Effector CD4-positive, alpha-beta T cell (primary cell): ENCODE measurements at regions not wholly inside any gene's neighbourhood (a gene's known extent, or its start where the extent isn't known, plus 50 kb on each side); places are given as distances from the start of the nearest gene placed in this dataset.

Experiments
- DNase-seq: peaks from one replicate; pipeline ENCODE4 v3.0.0-alpha.2; 2020

DNA sequence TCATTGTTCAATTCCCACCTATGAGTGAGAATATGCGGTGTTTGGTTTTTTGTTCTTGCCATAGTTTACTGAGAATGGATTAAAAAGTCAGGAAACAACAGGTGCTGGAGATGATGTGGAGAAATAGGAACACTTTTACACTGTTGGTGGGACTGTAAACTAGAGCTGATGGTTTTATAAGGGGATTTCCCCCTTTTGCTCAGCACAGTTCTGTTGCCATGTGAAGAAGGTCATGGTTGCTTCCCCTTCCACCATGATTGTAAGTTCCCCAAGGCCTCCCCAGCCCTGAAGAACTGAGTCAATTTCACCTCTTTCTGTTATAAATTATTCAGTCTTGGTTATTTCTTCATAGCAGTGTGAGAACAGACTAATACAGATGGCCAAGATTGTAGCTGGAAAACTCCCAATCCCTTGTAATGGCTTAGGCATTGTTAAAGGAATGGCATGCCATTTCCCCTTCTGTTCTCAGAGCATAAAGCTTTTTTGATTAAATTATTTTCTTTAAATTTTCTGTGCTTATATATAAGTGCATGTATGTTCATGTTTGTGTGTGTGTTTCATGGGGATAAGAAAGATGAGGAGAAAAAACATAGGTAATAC, 144.8 kb downstream of the BACH1 start:
- no peak for DNase-seq

DNA sequence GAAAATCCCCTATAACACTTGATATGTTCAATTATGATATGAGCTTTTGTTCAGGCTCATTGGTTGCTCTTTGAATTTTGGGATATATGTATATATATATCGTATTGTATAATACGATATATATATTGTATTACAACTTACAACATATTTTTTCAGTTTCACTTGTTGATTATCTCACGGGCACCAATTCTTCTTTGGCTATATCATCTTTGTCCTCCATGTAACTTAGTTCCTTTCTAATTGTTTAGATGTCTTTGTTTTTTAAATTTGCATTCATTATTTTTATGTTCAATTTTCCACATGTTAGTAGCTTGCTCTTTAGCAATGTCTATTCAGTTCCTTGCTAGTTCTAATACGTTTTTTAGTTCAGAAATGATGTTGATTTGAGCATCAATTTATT, 150.0 kb downstream of the BACH1 start:
- DNase-seq, result no peak

- peak; percentile 5 for DNase-seq
Observed at GRCh38 chr21:29449306-29449950, 150.7 kb downstream of the BACH1 start.

DNA sequence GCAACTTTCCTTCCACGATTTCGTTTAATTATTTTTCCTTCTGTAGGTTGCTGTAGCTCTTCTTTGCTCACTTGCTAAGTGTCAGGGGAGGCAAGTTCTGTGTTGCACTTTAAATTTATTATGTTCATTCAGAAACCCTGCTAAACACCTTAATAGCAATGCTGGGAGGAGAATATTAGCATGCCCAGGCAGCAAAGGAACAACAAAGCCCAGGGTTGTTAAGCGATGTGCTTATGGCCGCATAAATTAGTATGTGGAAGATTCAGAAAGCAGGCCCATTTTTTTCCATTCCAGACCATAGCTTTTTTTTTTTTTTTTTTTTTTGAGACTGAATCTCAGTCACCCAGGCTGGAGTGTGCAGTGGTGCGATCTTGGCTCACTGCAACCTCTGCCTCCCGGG, 151.3 kb downstream of the BACH1 start:
- no peak for DNase-seq

- DNase-seq, result no peak
Observed at GRCh38 chr21:29453511-29453910, 154.8 kb downstream of the BACH1 start.

DNA sequence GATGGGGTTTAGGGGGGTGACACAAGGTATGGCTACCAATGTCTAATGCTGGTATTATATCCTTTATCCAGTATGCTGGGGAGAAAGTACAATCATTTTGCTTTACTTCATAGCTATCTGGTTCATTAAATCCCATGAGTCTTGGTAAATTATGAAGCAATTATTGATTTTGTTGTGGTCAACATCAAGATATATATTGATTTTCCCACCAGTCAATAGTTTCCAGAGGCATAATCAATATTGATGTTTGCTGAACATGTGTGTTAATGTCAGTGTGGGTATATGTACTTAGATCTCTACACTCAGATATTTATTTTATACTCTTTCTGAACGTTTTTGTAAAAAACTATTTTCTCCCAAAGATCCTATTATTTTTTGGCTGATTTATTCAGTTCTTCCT, 155.5 kb downstream of the BACH1 start:
- DNase-seq, result no peak

- DNase-seq, result no peak
Observed at GRCh38 chr21:29462479-29462878, 163.8 kb downstream of the BACH1 start.

DNA sequence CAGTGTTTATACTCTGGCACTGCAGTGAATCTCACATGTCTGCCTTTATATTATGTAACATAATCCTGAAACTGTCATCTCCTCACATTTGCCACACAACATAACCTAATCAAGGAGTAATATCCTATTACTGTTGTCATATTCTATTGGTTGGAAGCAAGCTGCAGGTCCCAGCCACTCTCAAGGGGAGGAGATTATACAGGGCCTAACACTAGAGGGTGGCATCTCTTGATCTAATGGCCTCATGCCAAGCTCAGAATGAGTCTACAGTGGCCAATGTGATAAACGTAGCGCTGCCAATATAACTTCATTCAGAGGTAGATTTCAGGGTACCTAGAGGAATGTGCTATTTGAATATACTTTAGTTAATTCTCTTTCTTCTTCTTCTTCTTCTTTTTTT, 166.8 kb downstream of the BACH1 start:
- no peak for DNase-seq

DNA sequence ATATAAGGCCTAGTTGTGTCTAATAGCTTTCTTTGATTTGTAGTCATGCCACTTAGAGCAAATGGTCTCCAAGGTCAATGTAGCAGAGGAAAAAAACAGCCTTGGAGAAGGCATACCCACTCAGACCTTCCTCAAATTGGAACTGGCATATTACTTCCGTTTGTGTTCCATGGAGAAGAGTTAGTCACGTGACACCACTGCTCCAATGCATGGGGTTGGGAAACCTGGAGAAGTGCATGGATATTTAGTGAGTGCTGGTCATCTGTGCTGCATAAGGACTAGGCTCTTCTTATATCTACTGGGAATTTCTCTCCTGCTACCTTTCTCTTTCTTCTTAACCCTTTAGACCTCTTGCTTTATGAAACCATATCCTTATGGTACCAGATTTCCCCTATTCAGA, 167.8 kb downstream of the BACH1 start:
- no peak for DNase-seq

DNA sequence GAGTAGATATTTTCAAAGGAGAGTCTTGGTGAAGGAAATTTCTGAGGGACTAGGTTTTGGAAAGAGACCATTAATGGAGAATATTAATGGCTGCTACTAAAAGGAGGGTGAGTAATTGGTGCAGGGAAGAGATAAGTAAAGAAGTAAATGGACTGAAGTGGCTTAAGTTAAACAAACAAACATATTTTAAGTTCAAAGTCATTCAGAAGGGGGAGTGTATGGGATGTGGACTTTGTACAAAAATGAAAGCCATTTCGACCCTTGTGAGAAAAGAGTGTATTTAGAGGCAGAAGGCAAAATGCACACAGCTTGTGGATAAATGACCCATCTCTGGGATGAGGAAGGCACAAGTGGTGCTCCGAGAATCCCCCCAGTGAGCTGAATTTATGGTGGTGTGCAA, 171.7 kb downstream of the BACH1 start:
- no peak for DNase-seq

DNA sequence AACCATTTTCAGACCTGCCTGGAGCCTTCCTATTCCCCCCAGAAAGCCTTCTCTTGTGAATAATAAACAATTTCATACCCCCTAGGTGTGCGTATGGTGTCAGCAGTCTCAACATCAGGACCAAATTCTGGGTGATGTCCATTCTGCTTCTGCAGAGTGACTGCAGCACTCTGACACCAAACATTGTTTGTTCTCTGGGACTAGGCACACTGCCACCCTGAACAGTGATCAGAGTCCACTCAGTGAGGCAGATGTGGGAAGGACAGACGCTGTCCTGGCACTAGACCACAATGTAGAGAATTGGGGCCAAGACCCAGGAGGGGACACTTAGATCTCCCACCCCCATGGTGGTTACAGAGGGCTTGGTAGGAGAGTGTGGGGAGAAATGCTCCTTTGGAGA, 175.1 kb downstream of the BACH1 start:
- no peak for DNase-seq

DNA sequence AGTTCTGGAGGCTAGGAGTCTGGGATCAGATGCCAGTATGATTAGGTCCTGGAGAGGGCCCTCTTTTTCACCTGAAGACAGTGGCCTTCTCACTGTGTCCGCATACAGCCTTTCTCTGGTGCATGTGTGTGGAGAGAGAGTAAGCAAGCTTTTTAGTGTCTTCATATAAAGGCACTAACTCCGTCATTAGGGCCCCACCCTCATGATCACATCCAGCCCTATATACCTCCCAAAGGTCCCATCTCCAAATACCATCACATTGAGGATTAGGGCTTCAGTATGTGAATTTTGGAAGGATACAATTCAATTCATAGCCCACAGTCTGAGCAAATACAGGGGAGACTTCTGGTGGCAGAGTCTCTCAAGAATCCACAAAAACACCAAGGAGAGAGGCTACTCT, 176.6 kb downstream of the BACH1 start:
- DNase-seq, result no peak

DNA sequence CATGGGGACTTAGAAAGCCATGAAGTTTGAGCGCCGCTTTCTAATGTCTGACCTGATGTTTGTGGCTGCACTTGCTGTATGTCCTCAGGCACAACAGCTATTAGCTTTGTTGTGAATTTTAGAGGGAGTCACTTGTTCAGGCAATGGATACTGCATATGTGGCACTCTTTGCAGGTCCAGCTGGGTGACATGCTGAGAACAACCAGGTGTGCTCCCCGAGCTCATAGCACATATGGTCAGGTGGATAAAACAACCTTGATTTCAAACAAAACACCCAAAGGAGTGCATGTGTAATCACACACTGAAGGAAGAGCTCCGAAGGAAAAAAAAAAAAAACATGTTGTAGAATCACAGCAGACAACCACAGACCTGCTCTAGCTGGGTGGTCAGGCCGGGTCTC, 178.6 kb downstream of the BACH1 start:
- no peak for DNase-seq

GRCh38 chr21:29477941-29478340, 179.2 kb downstream of the BACH1 start:
- no peak for DNase-seq

DNA sequence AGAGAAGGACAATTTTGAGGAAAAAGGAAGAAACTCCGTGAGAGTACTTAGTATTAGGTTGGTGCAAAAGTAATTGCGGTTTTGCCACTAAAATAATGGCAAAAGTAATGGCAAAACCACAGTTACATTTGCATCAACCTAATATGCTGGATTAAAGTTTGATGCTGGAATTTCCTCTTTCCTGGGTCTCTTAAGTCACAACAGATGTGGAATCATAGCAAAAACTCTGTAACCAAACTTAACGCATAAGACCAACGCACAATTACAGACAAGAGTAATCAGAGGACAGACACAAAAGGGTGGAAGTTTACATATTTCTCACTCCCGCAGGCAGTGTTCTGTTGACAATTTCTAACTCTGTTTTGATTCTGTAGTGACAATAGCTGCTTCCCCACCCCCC, 182.4 kb downstream of the BACH1 start:
- DNase-seq, result no peak

- DNase-seq, result no peak
Observed at GRCh38 chr21:29481641-29482040, 182.9 kb downstream of the BACH1 start.

DNA sequence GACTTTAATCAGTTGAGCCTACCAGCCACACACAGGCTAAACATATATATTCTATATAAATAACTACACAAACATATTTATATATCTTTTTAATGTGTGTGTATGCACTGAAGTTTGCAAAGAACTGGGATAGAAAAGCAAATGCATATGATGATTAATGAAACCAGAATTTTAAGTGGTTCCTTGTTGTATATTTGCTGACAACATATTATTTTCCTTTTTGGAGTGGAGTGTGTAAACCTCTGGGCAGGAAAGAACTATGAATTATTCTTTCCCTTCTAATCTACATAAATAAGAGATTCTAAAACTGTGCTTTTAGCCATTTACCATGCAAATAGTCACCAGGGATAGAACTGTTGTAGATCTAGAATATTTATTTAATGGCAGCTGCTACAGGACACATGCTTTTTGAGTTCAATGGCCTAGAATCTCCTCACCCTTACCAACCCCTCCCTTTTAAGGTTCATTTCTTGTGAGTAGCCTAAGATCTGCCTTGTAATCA, 187.6 kb downstream of the BACH1 start:
- no peak for DNase-seq
